ENCODE measurements at regions not wholly inside any gene's neighbourhood (a gene's known extent, or its start where the extent isn't known, plus 50 kb on each side); places are given as distances from the start of the nearest gene placed in this dataset.

GRCh38 chr5:15004506-15004905, 132.9 kb upstream of the ANKH start:
- intact Hi-C loops (cut with micrococcal nuclease) = no loop called here
- DNase-seq (ENCODE audit: low read depth, low spot score) (no peak), FAIRE-seq (no peak)
- Histone ChIP-seq H3K9ac (replicated peaks; ENCODE audit: extremely low read depth, insufficient read depth, low read length) (no peak overlapping the region), H3K36me3 (ENCODE audit: control insufficient read depth in 2 of 2, extremely low read depth in 1 of 2, insufficient read depth in 2 of 2, low read length in 2 of 2) (no peaks in the 10 kb centered on the region), H3K4me3 (replicated peaks in 1 of 3; ENCODE audit: insufficient read depth in 1 of 3, low read depth in 1 of 3, low read length in 3 of 3) (no peak overlapping the region), H3K79me2 (ENCODE audit: control insufficient read depth, insufficient read depth, low read length) (no peaks in the 10 kb centered on the region), H3K9me1 (replicated peaks; ENCODE audit: control insufficient read depth, extremely low read depth, insufficient read depth, low read length) (no peaks in the 10 kb centered on the region), H3K27ac (ENCODE audit: insufficient read depth, low read depth, low read length) (no peak overlapping the region), H3K27me3 (ENCODE audit: control insufficient read depth in 2 of 2, insufficient read depth in 2 of 2, low read length in 2 of 2) (peaks cover 17 to 29% of the 10 kb centered on the region in 2 experiments), H3K9me3 (replicated peaks; ENCODE audit: control insufficient read depth, insufficient read depth, low read length) (no peaks in the 10 kb centered on the region), H3K4me2 (ENCODE audit: insufficient read depth, low read length) (no peak overlapping the region), H2AFZ (ENCODE audit: low read depth, low read length) (no peak overlapping the region), H3K4me1 (ENCODE audit: control insufficient read depth, extremely low read depth, insufficient read depth, low read length) (peaks cover 18% of the 10 kb centered on the region), H4K20me1 (replicated peaks; ENCODE audit: control insufficient read depth, extremely low read depth, insufficient read depth, low read length) (no peaks in the 10 kb centered on the region)
- POLR2A ChIA-PET = interaction anchor here (0.9 kb wide), 1 partner anchor 11 kb away, joined by 4 read pairs; no protein-coding TSS in a partner anchor
- dilution Hi-C loops (cut with MboI; ENCODE audit: extremely low pct_ligation_motif_present, low sequenced_read_pairs) = loop anchor here (25.0 kb wide), 1 partner anchor 267 kb away; no protein-coding TSS in a partner anchor
- no TSS peak for BruUV-seq (replicated peaks)
- CTCF ChIA-PET = interaction anchor here (0.8 to 3.6 kb wide), 9 partner anchors 23 to 320 kb away, joined by 3 to 168 read pairs (median 3); no protein-coding TSS in a partner anchor
- TF ChIP-seq MYC (IDR thresholded peaks at IDR 0.05; ENCODE audit: low read depth, low read length) = no peak
- TF ChIP-seq GATA2 (IDR thresholded peaks at IDR 0.05; ENCODE audit: insufficient read depth, insufficient read length, low read depth, low read length) = no peak
- TF ChIP-seq POLR2A (IDR thresholded peaks at IDR 0.05; ENCODE audit: low read depth, low read length) = no peak
- no peak for TF ChIP-seq FOS (IDR thresholded peaks at IDR 0.05; ENCODE audit: borderline replicate concordance, insufficient read depth, low read length)
- TF ChIP-seq MAX (IDR thresholded peaks at IDR 0.05; ENCODE audit: insufficient read depth, insufficient read length) = no peak
- TF ChIP-seq JUN (IDR thresholded peaks at IDR 0.05; ENCODE audit: borderline replicate concordance, insufficient read depth, insufficient read length, low read depth) = no peak

GRCh38 chr5:15003511-15003920, 131.9 kb upstream of the ANKH start:
- Histone ChIP-seq H3K79me2 (ENCODE audit: control insufficient read depth, insufficient read depth, low read length) (no peaks in the 10 kb centered on the region), H4K20me1 (replicated peaks; ENCODE audit: control insufficient read depth, extremely low read depth, insufficient read depth, low read length) (no peaks in the 10 kb centered on the region), H3K9me3 (replicated peaks; ENCODE audit: control insufficient read depth, insufficient read depth, low read length) (no peaks in the 10 kb centered on the region), H3K9ac (replicated peaks; ENCODE audit: extremely low read depth, insufficient read depth, low read length) (no peak overlapping the region), H3K27me3 (ENCODE audit: control insufficient read depth in 2 of 2, insufficient read depth in 2 of 2, low read length in 2 of 2) (peaks cover 21 to 39% of the 10 kb centered on the region in 2 experiments), H3K4me3 (replicated peaks in 1 of 3; ENCODE audit: insufficient read depth in 1 of 3, low read depth in 1 of 3, low read length in 3 of 3) (no peak overlapping the region), H3K36me3 (ENCODE audit: control insufficient read depth in 2 of 2, extremely low read depth in 1 of 2, insufficient read depth in 2 of 2, low read length in 2 of 2) (no peaks in the 10 kb centered on the region), H3K4me2 (ENCODE audit: insufficient read depth, low read length) (no peak overlapping the region), H3K27ac (ENCODE audit: insufficient read depth, low read depth, low read length) (no peak overlapping the region), H3K4me1 (ENCODE audit: control insufficient read depth, extremely low read depth, insufficient read depth, low read length) (peaks cover 8% of the 10 kb centered on the region), H2AFZ (ENCODE audit: low read depth, low read length) (no peak overlapping the region), H3K9me1 (replicated peaks; ENCODE audit: control insufficient read depth, extremely low read depth, insufficient read depth, low read length) (no peaks in the 10 kb centered on the region)
- POLR2A ChIA-PET = no interaction called here
- DNase-seq (ENCODE audit: low read depth, low spot score) (peak; percentile 82), FAIRE-seq (peak; percentile 49)
- TF ChIP-seq GATA2 (IDR thresholded peaks at IDR 0.05; ENCODE audit: insufficient read depth, insufficient read length, low read depth, low read length) (no peak), CTCF (IDR thresholded peaks at IDR 0.05; ENCODE audit: extremely low read depth in 1 of 2, insufficient read depth in 1 of 2, low read depth in 1 of 2, low read length in 2 of 2) (peak; percentile 70 to 81)
- dilution Hi-C loops (cut with MboI; ENCODE audit: extremely low pct_ligation_motif_present, low sequenced_read_pairs) (loop anchor here (25.0 kb wide), 1 partner anchor 266 kb away; no protein-coding TSS in a partner anchor), intact Hi-C loops (cut with micrococcal nuclease) (loop anchor here (1.0 to 2.0 kb wide), 3 partner anchors 57 to 318 kb away; no protein-coding TSS in a partner anchor)
- BruUV-seq (replicated peaks) = no TSS peak
- CTCF ChIA-PET = interaction anchor here (0.6 to 3.6 kb wide), 48 partner anchors 10 to 1001 kb away, joined by 3 to 168 read pairs (median 4); partner anchors contain the start of gene ANKH

All from endothelial cell of umbilical vein (primary cell).